Glutamatergic neuron (in vitro differentiated cells): ENCODE measurements at regions not wholly inside any gene's neighbourhood (a gene's known extent, or its start where the extent isn't known, plus 50 kb on each side); places are given as distances from the start of the nearest gene placed in this dataset.

Source experiments
- DNase-seq: peaks from one replicate; pipeline ENCODE4 v3.0.0; 2022
- H3K27ac Mint-ChIP-seq: one replicate; pipeline ENCODE4 v1.8.0; 2020; ENCODE audit warnings: mild to moderate bottlenecking, mixed read lengths, inconsistent platforms; ENCODE audit not compliant: unreplicated experiment
- H3K27me3 Mint-ChIP-seq: one replicate; pipeline ENCODE4 v1.8.0; 2020; ENCODE audit warnings: mild to moderate bottlenecking, moderate library complexity, mixed read lengths, inconsistent platforms; ENCODE audit not compliant: unreplicated experiment
- H3K36me3 Mint-ChIP-seq: one replicate; pipeline ENCODE4 v1.8.0; 2020; ENCODE audit warnings: mild to moderate bottlenecking, mixed read lengths, inconsistent platforms; ENCODE audit not compliant: unreplicated experiment
- H3K4me1 Mint-ChIP-seq: one replicate; pipeline ENCODE4 v1.8.0; 2020; ENCODE audit warnings: mild to moderate bottlenecking, low read depth, mixed read lengths, inconsistent platforms; ENCODE audit not compliant: unreplicated experiment
- H3K4me3 Mint-ChIP-seq: one replicate; pipeline ENCODE4 v1.8.0; 2020; ENCODE audit warnings: mild to moderate bottlenecking, mixed read lengths, inconsistent platforms; ENCODE audit not compliant: unreplicated experiment
- H3K9me3 Mint-ChIP-seq: one replicate; pipeline ENCODE4 v1.8.0; 2020; ENCODE audit warnings: mild to moderate bottlenecking, moderate library complexity, mixed read lengths, inconsistent platforms; ENCODE audit not compliant: unreplicated experiment
- TF ChIP-seq, protein P1 (sequence below): fragments of 200-600 bp; sonication (generic); IDR thresholded peaks from one replicate; pipeline ENCODE4 v1.5.0; 2021; ENCODE audit not compliant: partially characterized antibody, unreplicated experiment

DNA sequence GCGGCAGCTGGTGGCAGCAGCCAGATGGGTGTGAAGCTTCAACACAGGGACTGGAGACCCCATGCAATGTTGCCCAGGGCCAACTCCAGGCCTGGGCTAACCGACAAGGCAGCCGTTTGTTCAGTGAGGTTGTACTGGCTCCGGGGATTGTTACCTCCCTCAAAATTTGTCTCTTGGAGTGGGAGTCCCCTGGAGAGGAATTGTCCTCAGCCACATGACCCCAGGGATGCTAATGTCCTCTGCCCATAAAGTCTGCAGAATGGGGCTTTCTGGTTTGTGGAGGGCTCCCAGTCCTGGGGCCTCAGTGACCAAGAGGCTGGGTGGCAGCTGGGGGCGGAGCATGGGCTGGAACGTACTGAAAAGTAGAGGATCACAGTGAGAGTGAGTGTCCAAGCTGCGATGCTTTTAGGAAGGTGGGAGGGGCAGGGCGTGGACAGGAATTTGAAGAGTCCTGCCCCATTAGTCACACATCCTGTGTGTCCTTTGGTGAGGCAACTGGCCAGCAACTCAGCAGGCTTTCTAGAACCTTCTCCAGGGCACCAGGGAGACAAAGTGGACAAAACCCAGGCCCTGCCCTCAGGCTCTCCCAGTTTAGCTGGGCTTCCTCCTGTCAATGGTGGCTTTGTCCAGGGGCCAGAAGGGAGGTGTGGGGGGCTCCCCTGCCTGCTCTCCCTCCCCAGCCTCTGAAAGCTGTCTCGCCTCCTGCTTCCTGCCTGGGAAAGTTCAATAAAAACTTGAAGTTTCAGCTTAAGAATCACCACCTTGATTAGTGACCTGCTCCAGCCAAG is 114.0 kb downstream of the NSG2 start:
- H3K27ac Mint-ChIP-seq, result no peak overlapping the region
- H3K4me3 Mint-ChIP-seq, result no peak overlapping the region
- no peaks in the 10 kb centered on the region for H3K4me1 Mint-ChIP-seq
- peaks cover 1% of the 10 kb centered on the region for H3K9me3 Mint-ChIP-seq
- H3K27me3 Mint-ChIP-seq, result peaks cover 2% of the 10 kb centered on the region
- TF ChIP-seq, protein P1, sequence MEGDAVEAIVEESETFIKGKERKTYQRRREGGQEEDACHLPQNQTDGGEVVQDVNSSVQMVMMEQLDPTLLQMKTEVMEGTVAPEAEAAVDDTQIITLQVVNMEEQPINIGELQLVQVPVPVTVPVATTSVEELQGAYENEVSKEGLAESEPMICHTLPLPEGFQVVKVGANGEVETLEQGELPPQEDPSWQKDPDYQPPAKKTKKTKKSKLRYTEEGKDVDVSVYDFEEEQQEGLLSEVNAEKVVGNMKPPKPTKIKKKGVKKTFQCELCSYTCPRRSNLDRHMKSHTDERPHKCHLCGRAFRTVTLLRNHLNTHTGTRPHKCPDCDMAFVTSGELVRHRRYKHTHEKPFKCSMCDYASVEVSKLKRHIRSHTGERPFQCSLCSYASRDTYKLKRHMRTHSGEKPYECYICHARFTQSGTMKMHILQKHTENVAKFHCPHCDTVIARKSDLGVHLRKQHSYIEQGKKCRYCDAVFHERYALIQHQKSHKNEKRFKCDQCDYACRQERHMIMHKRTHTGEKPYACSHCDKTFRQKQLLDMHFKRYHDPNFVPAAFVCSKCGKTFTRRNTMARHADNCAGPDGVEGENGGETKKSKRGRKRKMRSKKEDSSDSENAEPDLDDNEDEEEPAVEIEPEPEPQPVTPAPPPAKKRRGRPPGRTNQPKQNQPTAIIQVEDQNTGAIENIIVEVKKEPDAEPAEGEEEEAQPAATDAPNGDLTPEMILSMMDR, result no peak
- no peaks in the 10 kb centered on the region for H3K36me3 Mint-ChIP-seq
- no peak for DNase-seq

GRCh38 chr5:174165406-174165805 is 119.9 kb downstream of the NSG2 start:
- TF ChIP-seq, protein P1, result no peak
- Mint-ChIP-seq H3K27me3 (peaks cover 1% of the 10 kb centered on the region), H3K9me3 (no peaks in the 10 kb centered on the region), H3K4me1 (no peaks in the 10 kb centered on the region), H3K27ac (no peak overlapping the region), H3K36me3 (no peaks in the 10 kb centered on the region), H3K4me3 (no peak overlapping the region)
- no peak for DNase-seq

DNA sequence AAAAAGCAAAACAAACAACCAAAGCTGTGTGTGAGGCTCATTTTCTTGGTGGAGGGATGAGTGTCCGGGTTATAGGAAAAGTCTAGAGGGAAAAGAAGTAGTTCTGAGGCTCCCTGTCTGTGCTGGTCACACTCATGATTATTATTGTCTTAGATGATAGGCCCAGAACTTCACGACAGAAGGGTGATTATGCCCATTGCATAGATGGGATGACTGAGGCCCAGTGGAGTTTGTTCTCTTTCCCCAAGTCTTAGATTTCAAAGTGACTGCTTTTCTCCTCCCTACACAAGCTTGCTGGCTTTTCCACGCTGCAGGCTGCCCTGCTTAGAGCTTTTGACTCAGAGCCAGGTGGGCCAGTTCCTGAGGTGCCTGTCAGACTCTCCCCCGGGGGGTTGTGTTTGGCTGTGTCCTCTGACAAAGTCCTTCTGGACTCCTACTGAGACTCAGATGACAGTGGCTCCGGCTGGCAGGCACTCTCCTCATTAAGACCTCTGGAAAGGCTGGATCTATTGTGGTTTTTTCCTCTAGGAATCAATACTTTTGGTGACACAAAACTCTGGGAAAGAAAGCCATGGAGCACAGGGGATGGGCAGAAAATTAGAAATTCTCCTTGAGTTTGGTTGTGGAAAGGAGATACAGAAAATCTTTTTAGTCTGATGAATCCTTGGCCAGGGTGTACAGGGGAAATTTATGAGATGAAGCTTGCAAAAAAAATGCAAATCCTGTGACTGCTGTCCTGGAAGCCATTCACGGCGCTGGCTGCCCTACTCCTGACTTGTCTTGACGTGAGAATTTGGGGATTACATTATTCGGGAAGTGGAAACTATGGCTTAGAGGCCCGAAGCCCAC is 120.9 kb downstream of the NSG2 start:
- no peaks in the 10 kb centered on the region for H3K4me1 Mint-ChIP-seq
- no peaks in the 10 kb centered on the region for H3K36me3 Mint-ChIP-seq
- H3K4me3 Mint-ChIP-seq, result no peak overlapping the region
- H3K27me3 Mint-ChIP-seq, result peaks cover 1% of the 10 kb centered on the region
- TF ChIP-seq, protein P1, result no peak
- no peak for DNase-seq
- no peak overlapping the region for H3K27ac Mint-ChIP-seq
- H3K9me3 Mint-ChIP-seq, result no peaks in the 10 kb centered on the region

DNA sequence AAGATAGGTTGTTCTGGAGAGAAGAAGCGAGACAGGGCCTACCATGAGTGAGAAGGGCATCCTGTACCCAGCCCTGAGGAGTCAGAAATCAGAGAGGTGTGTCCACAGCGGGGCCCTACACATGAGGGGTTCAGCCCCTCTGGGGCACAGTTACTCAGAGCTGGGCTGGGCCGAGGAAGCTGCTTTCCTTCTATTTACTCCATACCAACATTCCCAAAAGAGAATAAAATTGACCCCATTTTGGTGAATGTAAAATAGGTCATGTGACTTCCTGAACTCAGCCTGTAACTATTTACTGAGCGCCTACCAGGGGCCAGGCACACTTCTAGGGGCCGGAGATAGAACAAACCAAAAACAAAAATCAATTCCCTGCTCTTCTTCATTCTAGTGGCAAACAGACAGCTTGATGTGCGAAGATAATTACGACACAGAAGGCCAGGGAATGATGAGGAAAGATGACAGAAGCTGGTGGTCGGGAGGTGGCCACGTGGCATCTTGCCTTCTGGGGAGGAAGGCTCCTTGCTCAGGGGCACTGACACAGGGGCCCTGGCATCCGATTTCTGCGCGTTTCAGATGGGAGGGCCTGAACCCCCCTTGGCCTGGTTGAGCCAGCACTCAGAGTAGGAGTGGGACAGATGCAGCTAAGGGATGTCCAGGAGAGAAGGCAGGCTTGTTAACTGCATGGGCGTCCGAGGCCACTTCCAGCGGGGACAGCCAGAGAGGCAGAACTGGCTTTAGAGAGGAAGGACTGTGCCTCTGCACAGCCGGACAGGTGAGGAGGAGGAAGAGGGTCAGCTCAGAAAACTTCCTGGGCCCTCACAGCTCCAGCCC is 121.8 kb downstream of the NSG2 start:
- no peaks in the 10 kb centered on the region for H3K4me1 Mint-ChIP-seq
- H3K27ac Mint-ChIP-seq, result no peak overlapping the region
- DNase-seq, result no peak
- TF ChIP-seq, protein P1, result no peak
- H3K27me3 Mint-ChIP-seq, result peaks cover 1% of the 10 kb centered on the region
- H3K4me3 Mint-ChIP-seq, result no peak overlapping the region
- no peaks in the 10 kb centered on the region for H3K9me3 Mint-ChIP-seq
- no peaks in the 10 kb centered on the region for H3K36me3 Mint-ChIP-seq
